H9 (cell line): ENCODE measurements at regions not wholly inside any gene's neighbourhood (a gene's known extent, or its start where the extent isn't known, plus 50 kb on each side); places are given as distances from the start of the nearest gene placed in this dataset.

Experiments used
- DNase-seq: peaks from one replicate; pipeline ENCODE4 v3.0.0-alpha.2; 2017
- H2AFZ ChIP-seq: one replicate; pipeline ENCODE4 v1.6.1; 2013; ENCODE audit warnings: mild to moderate bottlenecking, low read length, control low read depth, moderate library complexity
- H2AK5ac ChIP-seq: 2 replicates; pipeline ENCODE4 v1.6.1; 2013; ENCODE audit warnings: low read length, control low read depth, mixed read lengths; ENCODE audit not compliant: insufficient read length
- H2BK120ac ChIP-seq: one replicate; pipeline ENCODE4 v1.6.1; 2013; ENCODE audit warnings: low read depth, mild to moderate bottlenecking, low read length, control low read depth, inconsistent platforms; ENCODE audit not compliant: poor library complexity, severe bottlenecking
- H2BK12ac ChIP-seq: 2 replicates; pipeline ENCODE4 v1.6.1; 2013; ENCODE audit warnings: low read length, control low read depth, mixed read lengths, low read depth; ENCODE audit not compliant: insufficient read length
- H2BK15ac ChIP-seq: 2 replicates; pipeline ENCODE4 v1.6.1; 2013; ENCODE audit warnings: low read depth, low read length, control low read depth
- H2BK20ac ChIP-seq: one replicate; pipeline ENCODE4 v1.6.1; 2013; ENCODE audit warnings: low read depth, mild to moderate bottlenecking, low read length, control low read depth, inconsistent platforms; ENCODE audit not compliant: poor library complexity, severe bottlenecking
- H2BK5ac ChIP-seq: 2 replicates; pipeline ENCODE4 v1.6.1; 2013; ENCODE audit warnings: low read length, control low read depth, mixed read lengths; ENCODE audit not compliant: insufficient read length
- H3K14ac ChIP-seq: 2 replicates; pipeline ENCODE4 v1.6.1; 2013; ENCODE audit warnings: low read length, control low read depth; ENCODE audit not compliant: insufficient read depth
- H3K18ac ChIP-seq: 2 replicates; pipeline ENCODE4 v1.6.1; 2013; ENCODE audit warnings: low read depth, mild to moderate bottlenecking, mixed read lengths, low read length, control low read depth; ENCODE audit not compliant: insufficient read length
- H3K23ac ChIP-seq: 2 replicates; pipeline ENCODE4 v1.6.1; 2013; ENCODE audit warnings: low read length, control low read depth, mixed read lengths, low read depth; ENCODE audit not compliant: insufficient read length
- H3K23me2 ChIP-seq: 2 replicates; pipeline ENCODE4 v1.6.1; 2013; ENCODE audit warnings: low read depth, mild to moderate bottlenecking, mixed read lengths, low read length, control low read depth; ENCODE audit not compliant: insufficient read length, poor library complexity, severe bottlenecking
- H3K27ac ChIP-seq: 2 replicates; pipeline ENCODE4 v1.5.1; 2013; ENCODE audit warnings: low read length, control low read depth, mixed read lengths, low read depth; ENCODE audit not compliant: insufficient read length
- H3K27me3 ChIP-seq: 2 replicates; pipeline ENCODE4 v1.6.1; 2013; ENCODE audit warnings: low read length, control low read depth, inconsistent platforms; ENCODE audit not compliant: insufficient read depth
- H3K4ac ChIP-seq: 2 replicates; pipeline ENCODE4 v1.6.1; 2013; ENCODE audit warnings: low read depth, mild to moderate bottlenecking, control low read depth, inconsistent platforms, low read length, moderate library complexity
- H3K4me1 ChIP-seq: 2 replicates; pipeline ENCODE4 v1.6.1; 2013; ENCODE audit warnings: low read length, control low read depth, inconsistent platforms; ENCODE audit not compliant: insufficient read depth
- H3K4me2 ChIP-seq: 2 replicates; pipeline ENCODE4 v1.6.1; 2013; ENCODE audit warnings: low read length, control low read depth, mixed read lengths; ENCODE audit not compliant: insufficient read length, insufficient read depth
- H3K56ac ChIP-seq: 2 replicates; pipeline ENCODE4 v1.6.1; 2013; ENCODE audit warnings: low read depth, mild to moderate bottlenecking, mixed read lengths, low read length, control low read depth; ENCODE audit not compliant: insufficient read length
- H3K79me1 ChIP-seq: 2 replicates; pipeline ENCODE4 v1.6.1; 2013; ENCODE audit warnings: low read depth, mild to moderate bottlenecking, moderate library complexity, low read length, control low read depth, inconsistent platforms; ENCODE audit not compliant: insufficient read depth, poor library complexity, severe bottlenecking
- H3K79me2 ChIP-seq: 2 replicates; pipeline ENCODE4 v1.6.1; 2013; ENCODE audit warnings: low read length, control low read depth, inconsistent platforms; ENCODE audit not compliant: insufficient read depth
- H3K9ac ChIP-seq: 2 replicates; pipeline ENCODE4 v1.6.1; 2013; ENCODE audit warnings: low read length, control low read depth, mixed read lengths; ENCODE audit not compliant: insufficient read length; ENCODE audit errors: extremely low read depth
- H3K9me3 ChIP-seq: one replicate; pipeline ENCODE4 v1.6.1; 2013; ENCODE audit warnings: low read depth, low read length, inconsistent platforms; ENCODE audit not compliant: control insufficient read depth
- H3T11ph ChIP-seq: one replicate; pipeline ENCODE4 v1.6.1; 2013; ENCODE audit warnings: mild to moderate bottlenecking, low read length, control low read depth, inconsistent platforms
- H4K20me1 ChIP-seq: one replicate; pipeline ENCODE4 v1.6.1; 2013; ENCODE audit not compliant: control insufficient read depth, insufficient read length, insufficient read depth
- H4K5ac ChIP-seq: 2 replicates; pipeline ENCODE4 v1.6.1; 2013; ENCODE audit warnings: low read depth, mild to moderate bottlenecking, mixed read lengths, low read length, control low read depth; ENCODE audit not compliant: insufficient read length
- H4K8ac ChIP-seq: replicated peaks from 2 replicates; pipeline ENCODE4 v1.6.1; 2013; ENCODE audit warnings: low read length, control low read depth, mixed read lengths, low read depth; ENCODE audit not compliant: insufficient read length
- H4K91ac ChIP-seq: 2 replicates; pipeline ENCODE4 v1.6.1; 2013; ENCODE audit warnings: low read depth, mild to moderate bottlenecking, moderate library complexity, mixed read lengths, low read length, control low read depth; ENCODE audit not compliant: insufficient read length
- H3K27ac Mint-ChIP-seq, 3 experiments: 2 replicates in 2 of 3; 3 replicates in 1 of 3; pipeline ENCODE4 v1.8.0; 2020 to 2021; ENCODE audit warnings: mixed read lengths in 3 of 3, mild to moderate bottlenecking in 1 of 3, moderate library complexity in 1 of 3
- H3K27me3 Mint-ChIP-seq: 2 replicates; pipeline ENCODE4 v1.8.0; 2021; ENCODE audit warnings: low read depth, mild to moderate bottlenecking, moderate library complexity, mixed read lengths
- H3K36me3 Mint-ChIP-seq, 3 experiments: 2 replicates in 2 of 3; 3 replicates in 1 of 3; pipeline ENCODE4 v1.8.0; 2020 to 2021; ENCODE audit warnings: low read depth in 3 of 3, mixed read lengths in 3 of 3; ENCODE audit not compliant: insufficient read depth in 1 of 3
- H3K4me1 Mint-ChIP-seq, 2 experiments: 2 replicates each; pipeline ENCODE4 v1.8.0; 2020; ENCODE audit warnings: mixed read lengths in 2 of 2
- H3K4me3 Mint-ChIP-seq, 2 experiments: 2 replicates in 1 of 2; 3 replicates in 1 of 2; pipeline ENCODE4 v1.8.0; 2020 to 2021; ENCODE audit warnings: mild to moderate bottlenecking in 2 of 2, mixed read lengths in 2 of 2, moderate library complexity in 1 of 2
- H3K9me3 Mint-ChIP-seq, 2 experiments: 2 replicates in 1 of 2; 3 replicates in 1 of 2; pipeline ENCODE4 v1.8.0; 2020; ENCODE audit warnings: mild to moderate bottlenecking in 2 of 2, mixed read lengths in 2 of 2, moderate library complexity in 1 of 2
- WGBS: extraction: QIAGEN DNeasy Blood & Tissue Kit; methylation state at CpG from one replicate; pipeline ENCODE4 v1.1.7; 2013; ENCODE audit warnings: missing lambda C conversion rate, low lambda C conversion rate, mixed read lengths; ENCODE audit not compliant: insufficient read length; ENCODE audit errors: extremely low coverage; 5-methylcytosine and 5-hydroxymethylcytosine counted together
- TF ChIP-seq, protein P1 (sequence below): fragments of 200-600 bp; sonication (generic); conservative IDR thresholded peaks from 3 replicates; pipeline ENCODE4 v1.8.0; 2021; ENCODE audit warnings: antibody characterized with exemption, mild to moderate bottlenecking

DNA sequence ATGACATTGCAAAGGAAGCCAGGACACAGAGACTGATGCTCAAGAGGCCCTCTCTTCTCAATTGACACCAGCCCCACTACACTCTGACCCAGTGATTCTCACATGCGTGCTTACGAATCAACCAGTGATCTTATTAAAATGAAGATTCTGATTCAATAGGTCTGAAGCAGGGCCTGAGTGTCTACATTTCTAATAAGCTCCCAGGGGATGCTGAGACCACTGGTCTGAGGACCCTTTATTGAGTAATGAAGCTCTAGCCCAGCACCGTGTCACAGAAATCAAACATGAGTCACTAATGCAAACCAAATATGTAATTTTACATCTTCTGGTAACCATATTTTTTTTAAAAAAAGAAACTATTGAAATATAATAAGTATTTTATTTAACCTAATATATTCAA is 689.1 kb upstream of the LMCD1 start:
- Mint-ChIP-seq H3K36me3 (peaks cover 2 to 11% (median 4%) of the 10 kb centered on the region in 3 experiments; a peak in 3 of 7 replicates), H3K4me1 (peaks cover 6 to 7% of the 10 kb centered on the region in 2 experiments), H3K9me3 (peaks cover 8 to 18% of the 10 kb centered on the region in 2 experiments; a peak in 4 of 5 replicates), H3K27me3 (no peaks in the 10 kb centered on the region), H3K27ac (no peak overlapping the region; a peak in 1 of 7 replicates), H3K4me3 (no peak overlapping the region)
- Histone ChIP-seq H2BK12ac (no peak overlapping the region), H4K8ac (no peak overlapping the region), H3K79me1 (no peaks in the 10 kb centered on the region), H4K91ac (no peak overlapping the region), H3K14ac (no peak overlapping the region), H2AFZ (no peak overlapping the region), H2BK20ac (no peak overlapping the region), H2AK5ac (no peak overlapping the region), H2BK120ac (no peak overlapping the region), H3K9me3 (peaks cover 6% of the 10 kb centered on the region), H2BK5ac (no peak overlapping the region), H3K27me3 (no peaks in the 10 kb centered on the region), H4K5ac (no peak overlapping the region), H3K9ac (no peak overlapping the region), H3K4me1 (peaks cover 3% of the 10 kb centered on the region; the same call in 1 of the 2 replicates), H3K23me2 (no peaks in the 10 kb centered on the region), H3K4me2 (no peak overlapping the region), H3K4ac (no peak overlapping the region), H4K20me1 (no peaks in the 10 kb centered on the region), H2BK15ac (no peak overlapping the region), H3K18ac (no peak overlapping the region), H3K27ac (no peak overlapping the region), H3K23ac (no peak overlapping the region), H3K56ac (no peak overlapping the region), H3T11ph (no peak overlapping the region), H3K79me2 (no peaks in the 10 kb centered on the region)
- TF ChIP-seq, protein P1, sequence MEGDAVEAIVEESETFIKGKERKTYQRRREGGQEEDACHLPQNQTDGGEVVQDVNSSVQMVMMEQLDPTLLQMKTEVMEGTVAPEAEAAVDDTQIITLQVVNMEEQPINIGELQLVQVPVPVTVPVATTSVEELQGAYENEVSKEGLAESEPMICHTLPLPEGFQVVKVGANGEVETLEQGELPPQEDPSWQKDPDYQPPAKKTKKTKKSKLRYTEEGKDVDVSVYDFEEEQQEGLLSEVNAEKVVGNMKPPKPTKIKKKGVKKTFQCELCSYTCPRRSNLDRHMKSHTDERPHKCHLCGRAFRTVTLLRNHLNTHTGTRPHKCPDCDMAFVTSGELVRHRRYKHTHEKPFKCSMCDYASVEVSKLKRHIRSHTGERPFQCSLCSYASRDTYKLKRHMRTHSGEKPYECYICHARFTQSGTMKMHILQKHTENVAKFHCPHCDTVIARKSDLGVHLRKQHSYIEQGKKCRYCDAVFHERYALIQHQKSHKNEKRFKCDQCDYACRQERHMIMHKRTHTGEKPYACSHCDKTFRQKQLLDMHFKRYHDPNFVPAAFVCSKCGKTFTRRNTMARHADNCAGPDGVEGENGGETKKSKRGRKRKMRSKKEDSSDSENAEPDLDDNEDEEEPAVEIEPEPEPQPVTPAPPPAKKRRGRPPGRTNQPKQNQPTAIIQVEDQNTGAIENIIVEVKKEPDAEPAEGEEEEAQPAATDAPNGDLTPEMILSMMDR = no peak
- no peak for DNase-seq
- WGBS = no CpG with 5 or more reads among the region's 3 CpGs
